Fibroblast of lung (primary cell): ENCODE measurements at regions not wholly inside any gene's neighbourhood (a gene's known extent, or its start where the extent isn't known, plus 50 kb on each side); places are given as distances from the start of the nearest gene placed in this dataset.
A peak's percentile ranks its signal among the peaks of the same experiment; 100 is the strongest.

Source experiments
- DNase-seq, 2 donors: peaks; one replicate each; pipeline versions ENCODE4 v3.0.0 to v3.0.0-alpha.2; 2010; ENCODE audit warnings: low read depth in 2 of 2
- H2AFZ ChIP-seq: 2 replicates; pipeline ENCODE4 v1.5.1; 2012; ENCODE audit warnings: low read length, control low read depth, inconsistent platforms
- H3K27ac ChIP-seq: 2 replicates; pipeline ENCODE4 v1.5.1; 2011; ENCODE audit warnings: low read length, control low read depth; ENCODE audit not compliant: insufficient read depth
- H3K27me3 ChIP-seq: 2 replicates; pipeline ENCODE4 v1.5.1; 2011; ENCODE audit warnings: mild to moderate bottlenecking, low read length; ENCODE audit not compliant: control insufficient read depth, insufficient read depth
- H3K36me3 ChIP-seq: 2 replicates; pipeline ENCODE4 v1.5.1; 2011; ENCODE audit warnings: low read length; ENCODE audit not compliant: control insufficient read depth, insufficient read depth
- H3K4me1 ChIP-seq: 2 replicates; pipeline ENCODE4 v1.5.1; 2011; ENCODE audit warnings: low read length; ENCODE audit not compliant: control insufficient read depth, insufficient read depth; ENCODE audit errors: extremely low read depth
- H3K4me2 ChIP-seq: 2 replicates; pipeline ENCODE4 v1.5.1; 2011; ENCODE audit warnings: low read length, control low read depth; ENCODE audit not compliant: insufficient read depth; ENCODE audit errors: extremely low read depth
- H3K4me3 ChIP-seq, 4 experiments: fragments of 200-600 bp in 1 of 4; sonication (generic) in 1 of 4; replicated peaks in 1 of 4; 2 replicates each; pipeline ENCODE4 v1.5.1; 2011 to 2016; ENCODE audit warnings: low read length in 4 of 4, low read depth in 3 of 4, mild to moderate bottlenecking in 3 of 4, control low read depth in 2 of 4, inconsistent platforms in 1 of 4, mixed read lengths in 1 of 4; ENCODE audit not compliant: insufficient read depth in 1 of 4; ENCODE audit errors: control extremely low read depth in 1 of 4
- H3K79me2 ChIP-seq: 2 replicates; pipeline ENCODE4 v1.5.1; 2012; ENCODE audit warnings: mild to moderate bottlenecking, low read length, inconsistent platforms; ENCODE audit not compliant: control insufficient read depth, insufficient read depth
- H3K9ac ChIP-seq: 2 replicates; pipeline ENCODE4 v1.5.1; 2011; ENCODE audit warnings: mild to moderate bottlenecking, low read length, control low read depth; ENCODE audit not compliant: insufficient read depth
- H3K9me3 ChIP-seq: 2 replicates; pipeline ENCODE4 v1.5.1; 2012; ENCODE audit warnings: low read depth, low read length; ENCODE audit not compliant: control insufficient read depth, insufficient read depth
- H4K20me1 ChIP-seq: 2 replicates; pipeline ENCODE4 v1.5.1; 2011; ENCODE audit warnings: low read length; ENCODE audit not compliant: control insufficient read depth, insufficient read depth; ENCODE audit errors: extremely low read depth
- CTCF ChIP-seq, 2 donors: IDR thresholded peaks in 1 of 2; conservative IDR thresholded peaks in 1 of 2; 1 replicate in 1 of 2; 2 replicates in 1 of 2; pipeline ENCODE4 v1.5.1; 2011 to 2012; ENCODE audit warnings: low read length in 2 of 2, control low read depth in 1 of 2, inconsistent platforms in 1 of 2, low read depth in 1 of 2, mild to moderate bottlenecking in 1 of 2
- EZH2 ChIP-seq: IDR thresholded peaks from 2 replicates; pipeline ENCODE4 v1.5.1; 2012; ENCODE audit warnings: low read length, control low read depth, mild to moderate bottlenecking; ENCODE audit errors: missing control alignments

GRCh38 chr3:66675366-66675765, 174.5 kb upstream of the LRIG1 start:
- no peaks in the 10 kb centered on the region for H3K9me3 ChIP-seq
- no peak overlapping the region for H3K4me3 ChIP-seq
- no peaks in the 10 kb centered on the region for H3K4me1 ChIP-seq
- no peak overlapping the region for H2AFZ ChIP-seq
- H3K27me3 ChIP-seq: no peaks in the 10 kb centered on the region
- no peak overlapping the region for H3K27ac ChIP-seq
- DNase-seq: peak in 1 of 2 donors; percentile 72
- H3K9ac ChIP-seq: no peak overlapping the region
- no peaks in the 10 kb centered on the region for H3K79me2 ChIP-seq
- H3K36me3 ChIP-seq: no peaks in the 10 kb centered on the region
- H4K20me1 ChIP-seq: no peaks in the 10 kb centered on the region
- TF ChIP-seq EZH2 (no peak), CTCF (conservative IDR thresholded peaks at IDR 0.05 in 1 of 2, IDR thresholded peaks at IDR 0.05 in 1 of 2; ENCODE audit: low read depth in 1 of 2, low read length in 2 of 2) (no peak)
- no peak overlapping the region for H3K4me2 ChIP-seq

GRCh38 chr3:66692042-66692765, 191.4 kb upstream of the LRIG1 start:
- Histone ChIP-seq H3K4me2 (no peak overlapping the region), H3K4me3 (no peak overlapping the region), H4K20me1 (no peaks in the 10 kb centered on the region), H3K4me1 (no peaks in the 10 kb centered on the region), H3K9ac (no peak overlapping the region), H3K27me3 (no peaks in the 10 kb centered on the region), H2AFZ (no peak overlapping the region), H3K27ac (no peak overlapping the region), H3K9me3 (no peaks in the 10 kb centered on the region), H3K36me3 (no peaks in the 10 kb centered on the region), H3K79me2 (no peaks in the 10 kb centered on the region)
- TF ChIP-seq CTCF (conservative IDR thresholded peaks at IDR 0.05 in 1 of 2, IDR thresholded peaks at IDR 0.05 in 1 of 2; ENCODE audit: low read depth in 1 of 2, low read length in 2 of 2) (no peak), EZH2 (no peak)
- peak in 1 of 2 donors; percentile 8 for DNase-seq

- H3K36me3 ChIP-seq: no peaks in the 10 kb centered on the region
- no peak overlapping the region for H2AFZ ChIP-seq
- H4K20me1 ChIP-seq: no peaks in the 10 kb centered on the region
- H3K4me3 ChIP-seq: no peak overlapping the region
- no peak overlapping the region for H3K4me2 ChIP-seq
- H3K9ac ChIP-seq: no peak overlapping the region
- H3K9me3 ChIP-seq: no peaks in the 10 kb centered on the region
- H3K4me1 ChIP-seq: no peaks in the 10 kb centered on the region
- peak; percentile 9 to 31 for DNase-seq
- H3K27me3 ChIP-seq: no peaks in the 10 kb centered on the region
- no peaks in the 10 kb centered on the region for H3K79me2 ChIP-seq
- no peak overlapping the region for H3K27ac ChIP-seq
- TF ChIP-seq EZH2 (no peak), CTCF (conservative IDR thresholded peaks at IDR 0.05 in 1 of 2, IDR thresholded peaks at IDR 0.05 in 1 of 2; ENCODE audit: low read depth in 1 of 2, low read length in 2 of 2) (no peak)
These were observed 191.9 kb upstream of the LRIG1 start for GRCh38 chr3:66692766-66693150.
